ENCODE measurements at regions not wholly inside any gene's neighbourhood (a gene's known extent, or its start where the extent isn't known, plus 50 kb on each side); places are given as distances from the start of the nearest gene placed in this dataset.

DNA sequence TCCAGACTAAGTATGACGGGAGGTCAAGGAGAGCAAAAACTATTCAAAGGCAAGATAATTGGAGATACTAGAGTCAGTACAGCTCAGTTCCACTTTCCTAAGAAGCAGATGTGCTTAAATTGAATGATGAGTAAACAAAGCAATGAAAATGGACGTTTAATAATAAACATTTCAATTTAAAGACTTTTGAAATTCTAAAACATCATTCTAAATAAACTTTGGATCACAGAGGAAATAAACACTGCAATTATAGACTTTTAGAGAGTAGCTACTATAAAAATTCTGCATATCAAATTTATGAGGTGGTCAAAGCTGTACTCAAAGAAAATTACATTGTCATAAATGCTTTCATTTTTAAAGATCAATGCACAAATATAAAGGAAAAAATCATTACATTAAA is 418.3 kb downstream of the GPAM start:
- no peak for FAIRE-seq
- H3K79me2 ChIP-seq (ENCODE audit: control insufficient read depth, insufficient read depth, low read length), result no peaks in the 10 kb centered on the region
- no peak for DNase-seq (ENCODE audit: low read depth, low spot score)
- H3K4me2 ChIP-seq (ENCODE audit: insufficient read depth, low read length), result no peak overlapping the region
- H4K20me1 ChIP-seq (replicated peaks; ENCODE audit: control insufficient read depth, extremely low read depth, insufficient read depth, low read length), result no peaks in the 10 kb centered on the region
- dilution Hi-C loops (cut with MboI; ENCODE audit: extremely low pct_ligation_motif_present, low sequenced_read_pairs) (no loop called here), intact Hi-C loops (cut with micrococcal nuclease) (no loop called here)
- POLR2A ChIA-PET, result no interaction called here
- BruUV-seq (replicated peaks), result no TSS peak
- no peaks in the 10 kb centered on the region for H3K27me3 ChIP-seq (ENCODE audit: control insufficient read depth in 2 of 2, insufficient read depth in 2 of 2, low read length in 2 of 2)
- no peak for TF ChIP-seq MAX (IDR thresholded peaks at IDR 0.05; ENCODE audit: insufficient read depth, insufficient read length)
- TF ChIP-seq EZH2 (IDR thresholded peaks at IDR 0.05; ENCODE audit: borderline replicate concordance, low read depth, low read length, severe bottlenecking), result no peak
- no peak for TF ChIP-seq FOS (IDR thresholded peaks at IDR 0.05; ENCODE audit: borderline replicate concordance, insufficient read depth, low read length)
- TF ChIP-seq MYC (IDR thresholded peaks at IDR 0.05; ENCODE audit: low read depth, low read length), result no peak
- TF ChIP-seq POLR2A (IDR thresholded peaks at IDR 0.05; ENCODE audit: low read depth, low read length), result no peak
- TF ChIP-seq JUN (IDR thresholded peaks at IDR 0.05; ENCODE audit: borderline replicate concordance, insufficient read depth, insufficient read length, low read depth), result no peak
- no peak for TF ChIP-seq GATA2 (IDR thresholded peaks at IDR 0.05; ENCODE audit: insufficient read depth, insufficient read length, low read depth, low read length)
- TF ChIP-seq POLR2AphosphoS5 (IDR thresholded peaks at IDR 0.05; ENCODE audit: insufficient read depth, low read depth, low read length), result no peak
- TF ChIP-seq, protein P1, sequence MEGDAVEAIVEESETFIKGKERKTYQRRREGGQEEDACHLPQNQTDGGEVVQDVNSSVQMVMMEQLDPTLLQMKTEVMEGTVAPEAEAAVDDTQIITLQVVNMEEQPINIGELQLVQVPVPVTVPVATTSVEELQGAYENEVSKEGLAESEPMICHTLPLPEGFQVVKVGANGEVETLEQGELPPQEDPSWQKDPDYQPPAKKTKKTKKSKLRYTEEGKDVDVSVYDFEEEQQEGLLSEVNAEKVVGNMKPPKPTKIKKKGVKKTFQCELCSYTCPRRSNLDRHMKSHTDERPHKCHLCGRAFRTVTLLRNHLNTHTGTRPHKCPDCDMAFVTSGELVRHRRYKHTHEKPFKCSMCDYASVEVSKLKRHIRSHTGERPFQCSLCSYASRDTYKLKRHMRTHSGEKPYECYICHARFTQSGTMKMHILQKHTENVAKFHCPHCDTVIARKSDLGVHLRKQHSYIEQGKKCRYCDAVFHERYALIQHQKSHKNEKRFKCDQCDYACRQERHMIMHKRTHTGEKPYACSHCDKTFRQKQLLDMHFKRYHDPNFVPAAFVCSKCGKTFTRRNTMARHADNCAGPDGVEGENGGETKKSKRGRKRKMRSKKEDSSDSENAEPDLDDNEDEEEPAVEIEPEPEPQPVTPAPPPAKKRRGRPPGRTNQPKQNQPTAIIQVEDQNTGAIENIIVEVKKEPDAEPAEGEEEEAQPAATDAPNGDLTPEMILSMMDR (IDR thresholded peaks at IDR 0.05; ENCODE audit: extremely low read depth in 1 of 2, insufficient read depth in 1 of 2, low read depth in 1 of 2, low read length in 2 of 2), result no peak
- no peak overlapping the region for H2AFZ ChIP-seq (ENCODE audit: low read depth, low read length)
- H3K9me3 ChIP-seq (replicated peaks; ENCODE audit: control insufficient read depth, insufficient read depth, low read length), result no peaks in the 10 kb centered on the region
- CTCF ChIA-PET, result no interaction called here
- no peaks in the 10 kb centered on the region for H3K36me3 ChIP-seq (ENCODE audit: control insufficient read depth in 2 of 2, extremely low read depth in 1 of 2, insufficient read depth in 2 of 2, low read length in 2 of 2)
- H3K27ac ChIP-seq (ENCODE audit: insufficient read depth, low read depth, low read length), result no peak overlapping the region
- H3K9me1 ChIP-seq (replicated peaks; ENCODE audit: control insufficient read depth, extremely low read depth, insufficient read depth, low read length), result no peaks in the 10 kb centered on the region
- no peak overlapping the region for H3K4me3 ChIP-seq (replicated peaks in 1 of 3; ENCODE audit: insufficient read depth in 1 of 3, low read depth in 1 of 3, low read length in 3 of 3)
- no peaks in the 10 kb centered on the region for H3K4me1 ChIP-seq (ENCODE audit: control insufficient read depth, extremely low read depth, insufficient read depth, low read length)
- H3K9ac ChIP-seq (replicated peaks; ENCODE audit: extremely low read depth, insufficient read depth, low read length), result no peak overlapping the region

Data from endothelial cell of umbilical vein (primary cell).